Erythroblast (primary cell): ENCODE measurements at regions not wholly inside any gene's neighbourhood (a gene's known extent, or its start where the extent isn't known, plus 50 kb on each side); places are given as distances from the start of the nearest gene placed in this dataset.

Experiments
- GATA1 ChIP-seq: IDR thresholded peaks from 2 replicates; pipeline ENCODE4 v1.6.1; 2011; ENCODE audit warnings: low read depth, mild to moderate bottlenecking, control low read depth, low read length, moderate library complexity
- POLR2A ChIP-seq: IDR thresholded peaks from 2 replicates; pipeline ENCODE4 v1.6.1; 2011; ENCODE audit warnings: mild to moderate bottlenecking, low read length

DNA sequence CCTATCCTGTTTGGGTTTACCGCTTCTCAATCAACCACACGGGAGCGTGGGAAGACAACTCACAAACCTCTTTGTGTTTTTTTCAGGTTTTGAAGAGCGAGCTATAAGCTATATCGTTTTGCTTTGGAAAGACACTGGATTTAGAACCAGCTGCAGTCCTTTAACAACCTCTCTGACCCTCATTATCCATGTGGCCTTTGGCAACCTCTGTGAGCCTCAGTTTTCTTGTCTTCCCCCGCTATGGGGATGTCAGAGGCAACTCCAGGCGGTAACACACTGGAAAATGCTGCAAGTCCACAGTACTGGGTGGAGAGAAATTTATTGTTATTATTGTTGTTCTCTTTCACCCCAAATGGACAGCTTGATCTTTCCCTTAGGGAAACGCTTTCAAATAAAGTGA is 100.0 kb downstream of the ETS2 start:
- TF ChIP-seq POLR2A (no peak), GATA1 (no peak)
